ENCODE measurements at regions not wholly inside any gene's neighbourhood (a gene's known extent, or its start where the extent isn't known, plus 50 kb on each side); places are given as distances from the start of the nearest gene placed in this dataset.

- no peak for ATAC-seq
- Histone ChIP-seq H3K36me3 (no peaks in the 10 kb centered on the region), H3K27me3 (no peaks in the 10 kb centered on the region), H3K9me3 (no peaks in the 10 kb centered on the region), H3K4me1 (peaks cover 0 to 32% (median 11%) of the 10 kb centered on the region in 9 donors), H3K4me3 (no peak overlapping the region), H3K27ac (no peak overlapping the region)
- intact Hi-C loops (cut with DNase I) = loop anchor here in 1 of 10 donors (5.0 kb wide), 1 partner anchor 112 kb away; the partner anchor contains the start of gene PFN2
- DNase-seq = no peak
- 86 to 90% methylated on average over 1 of the region's 1 CpG for WGBS, 2 donors
- TF ChIP-seq, protein P1, sequence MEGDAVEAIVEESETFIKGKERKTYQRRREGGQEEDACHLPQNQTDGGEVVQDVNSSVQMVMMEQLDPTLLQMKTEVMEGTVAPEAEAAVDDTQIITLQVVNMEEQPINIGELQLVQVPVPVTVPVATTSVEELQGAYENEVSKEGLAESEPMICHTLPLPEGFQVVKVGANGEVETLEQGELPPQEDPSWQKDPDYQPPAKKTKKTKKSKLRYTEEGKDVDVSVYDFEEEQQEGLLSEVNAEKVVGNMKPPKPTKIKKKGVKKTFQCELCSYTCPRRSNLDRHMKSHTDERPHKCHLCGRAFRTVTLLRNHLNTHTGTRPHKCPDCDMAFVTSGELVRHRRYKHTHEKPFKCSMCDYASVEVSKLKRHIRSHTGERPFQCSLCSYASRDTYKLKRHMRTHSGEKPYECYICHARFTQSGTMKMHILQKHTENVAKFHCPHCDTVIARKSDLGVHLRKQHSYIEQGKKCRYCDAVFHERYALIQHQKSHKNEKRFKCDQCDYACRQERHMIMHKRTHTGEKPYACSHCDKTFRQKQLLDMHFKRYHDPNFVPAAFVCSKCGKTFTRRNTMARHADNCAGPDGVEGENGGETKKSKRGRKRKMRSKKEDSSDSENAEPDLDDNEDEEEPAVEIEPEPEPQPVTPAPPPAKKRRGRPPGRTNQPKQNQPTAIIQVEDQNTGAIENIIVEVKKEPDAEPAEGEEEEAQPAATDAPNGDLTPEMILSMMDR (IDR thresholded peaks at IDR 0.05) = no peak
These were observed 113.4 kb upstream of the PFN2 start for GRCh38 chr3:150084128-150084527.

GRCh38 chr3:150083655-150084042 is 113.0 kb upstream of the PFN2 start:
- TF ChIP-seq, protein P1 (IDR thresholded peaks at IDR 0.05) = no peak
- 26 to 29% methylated on average over 8 of the region's 8 CpGs for whole genome bisulfite sequencing, 2 donors
- Histone ChIP-seq H3K4me1 (peaks cover 4 to 36% (median 16%) of the 10 kb centered on the region in 9 donors), H3K4me3 (peak overlapping the region in 7 of 10 donors; percentile 16 to 40 (median 35)), H3K27me3 (no peaks in the 10 kb centered on the region), H3K9me3 (no peaks in the 10 kb centered on the region), H3K27ac (peak overlapping the region in 1 of 10 donors; percentile 28), H3K36me3 (no peaks in the 10 kb centered on the region)
- intact Hi-C loops (cut with DNase I) = loop anchor here in 1 of 10 donors (5.0 kb wide), 1 partner anchor 111 kb away; the partner anchor contains the start of gene PFN2
- no peak for DNase-seq
- peak in 3 of 8 donors; percentile 49 to 65 (median 57) for ATAC-seq

DNA sequence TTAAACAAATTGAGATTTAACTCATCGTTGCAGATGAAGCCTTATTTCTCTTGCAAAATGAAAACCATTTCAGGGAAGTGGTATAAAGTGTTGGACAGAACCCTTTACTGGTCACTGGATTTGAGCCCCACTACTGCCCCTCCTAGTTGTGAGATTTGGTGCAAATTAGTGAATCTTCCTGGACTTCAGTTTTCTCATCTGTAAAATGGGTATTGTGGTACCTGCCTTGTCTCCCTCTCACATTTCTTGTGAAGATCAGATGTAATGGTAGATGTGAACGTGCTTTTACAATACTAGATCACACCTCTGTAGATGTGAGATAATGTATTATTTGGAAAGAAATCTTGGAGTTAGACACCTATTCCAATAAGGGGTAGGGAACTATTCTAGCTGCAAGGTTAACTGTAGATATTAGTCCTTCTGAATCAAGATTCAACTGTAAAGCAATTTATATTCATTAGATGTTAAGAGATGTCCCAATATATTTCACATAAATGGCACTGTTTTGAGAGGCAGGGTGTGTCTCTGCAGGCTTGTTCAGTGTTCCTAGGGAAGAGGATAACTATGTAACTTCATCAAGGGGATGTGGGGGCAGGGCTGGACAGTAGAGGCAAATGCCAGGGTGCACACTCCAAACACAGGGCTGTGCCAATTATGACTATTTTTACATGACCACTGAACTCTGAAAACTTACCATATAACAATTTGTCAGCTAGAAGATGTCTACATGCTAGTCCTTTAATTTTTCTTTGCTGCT is 112.4 kb upstream of the PFN2 start:
- H3K9me3 ChIP-seq = no peaks in the 10 kb centered on the region
- peaks cover 5 to 42% (median 20%) of the 10 kb centered on the region in 9 donors for H3K4me1 ChIP-seq
- TF ChIP-seq, protein P1 (IDR thresholded peaks at IDR 0.05) = no peak
- intact Hi-C loops (cut with DNase I) = loop anchor here in 1 of 10 donors (5.0 kb wide), 1 partner anchor 111 kb away; the partner anchor contains the start of gene PFN2
- peak in 2 of 8 donors; percentile 57 to 66 for ATAC-seq
- peak overlapping the region in 7 of 10 donors; percentile 16 to 40 (median 35) for H3K4me3 ChIP-seq
- H3K27ac ChIP-seq = peak overlapping the region in 1 of 10 donors; percentile 28
- no peaks in the 10 kb centered on the region for H3K27me3 ChIP-seq
- no peak for DNase-seq
- no peaks in the 10 kb centered on the region for H3K36me3 ChIP-seq
- WGBS, 2 donors = 83 to 88% methylated on average over 2 of the region's 2 CpGs

DNA sequence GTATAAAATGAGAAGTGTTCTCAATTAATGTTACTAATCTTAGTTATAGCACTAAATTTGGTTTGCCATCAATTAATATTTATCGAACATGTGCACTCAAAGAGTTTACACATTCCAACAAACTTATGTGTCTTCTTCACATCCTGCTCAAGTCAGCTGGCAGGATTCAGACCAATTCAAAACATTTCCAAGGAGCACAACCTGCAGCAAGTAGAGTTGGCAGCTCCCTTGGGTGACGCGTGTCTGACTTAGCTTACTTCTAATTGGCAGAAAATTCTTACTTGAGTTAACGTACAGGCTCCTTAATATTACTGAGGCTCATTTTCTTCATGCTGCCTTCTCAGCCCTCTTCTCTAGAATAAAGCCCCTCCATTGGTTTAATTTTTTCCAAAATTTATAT is 110.4 kb upstream of the PFN2 start:
- H3K9me3 ChIP-seq = peaks cover 0 to 11% (median 4%) of the 10 kb centered on the region in 11 donors
- no peak overlapping the region for H3K4me3 ChIP-seq
- ATAC-seq = no peak
- no peaks in the 10 kb centered on the region for H3K27me3 ChIP-seq
- TF ChIP-seq, protein P1 (IDR thresholded peaks at IDR 0.05) = no peak
- WGBS, 2 donors = 83 to 84% methylated on average over 4 of the region's 4 CpGs
- intact Hi-C loops (cut with DNase I) = loop anchor here in 1 of 10 donors (5.0 kb wide), 1 partner anchor 109 kb away; the partner anchor contains the start of gene PFN2
- H3K36me3 ChIP-seq = no peaks in the 10 kb centered on the region
- H3K4me1 ChIP-seq = peaks cover 5 to 43% (median 20%) of the 10 kb centered on the region in 9 donors
- no peak overlapping the region for H3K27ac ChIP-seq
- no peak for DNase-seq
